Dermis blood vessel endothelial cell (primary cell): ENCODE measurements at regions not wholly inside any gene's neighbourhood (a gene's known extent, or its start where the extent isn't known, plus 50 kb on each side); places are given as distances from the start of the nearest gene placed in this dataset.

Experiments used
- DNase-seq: peaks from one replicate; pipeline ENCODE4 v3.0.0; 2010

- DNase-seq = peak; percentile 46
These were observed 173.1 kb downstream of the ICOS start for GRCh38 chr2:204109681-204110080.

DNA sequence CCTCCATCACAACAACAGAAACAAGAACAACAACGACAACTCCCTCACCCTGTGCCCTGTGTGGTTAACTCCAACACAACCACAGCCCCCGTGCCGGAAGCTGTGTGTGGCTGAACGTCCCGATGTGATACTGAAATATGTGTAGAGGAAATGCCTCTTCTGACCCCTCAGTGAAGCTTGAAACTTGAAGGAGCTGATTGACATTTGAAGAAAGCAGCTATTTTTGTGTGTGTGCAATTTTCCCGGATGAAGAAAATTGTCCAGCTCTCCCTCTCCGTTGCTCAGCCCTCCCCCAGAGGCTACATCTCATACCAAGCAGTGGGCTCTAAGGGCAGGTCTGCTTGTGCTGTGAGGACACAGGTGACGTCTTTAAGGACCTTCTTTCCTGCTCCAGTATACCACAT is 173.8 kb downstream of the ICOS start:
- peak; percentile 90 for DNase-seq

DNA sequence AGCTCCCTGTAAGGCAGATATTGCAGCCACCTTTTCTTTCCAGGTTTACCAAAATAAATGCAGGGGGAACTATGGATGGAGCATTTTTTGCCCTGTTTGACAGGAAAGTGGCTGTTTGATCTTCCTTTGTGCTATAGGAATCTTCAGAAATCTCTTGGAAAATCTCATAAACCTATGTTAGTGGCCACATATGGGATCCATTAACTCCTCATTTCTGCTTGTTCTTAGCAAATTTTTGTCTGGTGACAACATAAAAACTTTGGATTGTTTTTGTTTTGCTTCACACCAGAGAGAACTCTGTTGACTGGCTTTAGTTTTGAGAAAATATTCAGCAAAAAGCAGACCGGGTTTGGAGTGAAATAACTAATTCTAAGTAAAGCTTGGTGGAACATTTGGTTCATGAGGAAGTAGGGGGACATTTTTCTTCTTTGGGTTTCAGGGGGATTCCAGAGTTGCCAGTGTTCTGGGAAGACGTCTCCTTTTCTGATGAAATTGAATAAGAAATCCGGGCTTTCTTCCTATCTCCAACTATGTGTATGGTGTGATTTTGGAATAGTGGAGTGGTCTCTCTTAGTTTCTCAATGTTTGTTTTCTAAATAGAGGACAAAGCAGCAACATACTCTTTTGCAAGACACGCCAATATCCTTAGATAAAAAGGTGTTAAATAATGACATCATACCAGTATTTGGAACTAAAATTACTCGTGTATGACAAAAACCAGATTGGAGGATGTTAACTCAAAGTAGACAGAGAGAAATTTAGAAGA is 174.4 kb downstream of the ICOS start:
- peak; percentile 4 for DNase-seq

DNA sequence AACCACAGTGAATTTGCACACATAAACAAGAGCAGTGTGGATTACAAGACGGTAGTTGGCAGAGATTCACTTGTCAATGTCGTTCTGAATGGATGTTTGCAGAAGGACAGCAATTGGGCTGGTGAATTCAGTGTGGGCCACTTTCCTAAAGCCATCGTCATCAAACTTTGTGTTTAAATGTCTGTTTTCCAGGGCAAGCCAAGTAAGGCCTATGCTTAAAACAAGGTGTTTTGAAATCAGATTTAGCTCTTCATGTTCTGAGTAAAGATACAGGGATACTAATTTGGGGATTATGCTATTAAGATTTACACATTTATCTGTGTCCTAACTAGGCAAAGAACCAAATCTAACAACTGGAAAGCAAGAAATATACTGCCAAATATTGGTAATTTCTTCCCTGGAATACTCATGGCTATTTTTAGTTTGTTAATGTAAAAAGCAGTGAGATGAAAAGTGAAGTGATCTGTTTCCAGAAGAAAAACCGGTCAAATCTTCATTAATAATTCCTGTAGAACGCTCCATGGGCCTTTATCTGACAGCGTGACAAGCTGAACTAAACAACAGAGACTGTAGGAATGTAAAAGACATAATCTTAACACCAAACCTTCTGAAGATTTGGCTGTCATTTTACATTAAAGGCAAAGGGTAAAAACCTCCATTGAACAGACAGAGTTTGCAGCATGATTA is 175.7 kb downstream of the ICOS start:
- no peak for DNase-seq

DNA sequence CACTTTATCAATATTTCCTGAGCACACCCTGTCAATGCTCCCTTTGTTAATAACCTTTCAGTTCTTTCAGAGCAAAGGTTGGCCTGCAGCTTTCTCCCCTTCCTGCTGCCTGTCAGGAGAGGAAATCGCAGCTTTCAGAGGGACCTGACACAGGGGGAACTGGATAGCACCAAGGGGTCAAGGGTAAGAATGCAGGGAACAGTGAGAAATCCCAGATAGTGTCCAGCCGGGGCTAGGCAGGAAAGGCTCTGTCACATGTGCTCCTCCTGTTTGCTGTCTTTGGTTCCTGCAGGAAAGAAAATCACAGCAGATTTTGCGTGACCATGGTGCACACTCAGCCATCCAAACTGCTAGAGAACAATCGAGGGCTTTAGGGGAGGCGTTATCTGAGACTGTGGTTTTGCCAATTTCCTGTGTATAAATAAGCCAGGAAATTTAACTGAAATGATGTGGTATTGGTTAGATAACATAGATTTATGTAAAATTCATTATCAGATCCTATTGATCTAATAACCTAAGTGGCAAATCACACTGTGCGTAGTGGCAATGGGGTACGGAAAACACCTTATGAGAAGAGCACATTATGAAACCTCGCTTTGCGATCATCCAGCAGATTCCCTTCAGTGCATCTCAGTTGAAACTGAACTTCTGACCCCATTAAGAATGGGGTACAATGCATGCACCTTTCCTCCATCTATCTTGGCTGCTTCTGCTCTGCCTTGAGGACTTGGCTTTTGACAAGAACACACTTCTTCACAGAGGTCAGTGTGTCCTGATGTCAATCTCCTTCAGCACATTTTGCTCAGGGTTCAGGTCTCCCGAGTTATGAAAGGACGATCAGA is 178.0 kb downstream of the ICOS start:
- peak; percentile 98 for DNase-seq

DNA sequence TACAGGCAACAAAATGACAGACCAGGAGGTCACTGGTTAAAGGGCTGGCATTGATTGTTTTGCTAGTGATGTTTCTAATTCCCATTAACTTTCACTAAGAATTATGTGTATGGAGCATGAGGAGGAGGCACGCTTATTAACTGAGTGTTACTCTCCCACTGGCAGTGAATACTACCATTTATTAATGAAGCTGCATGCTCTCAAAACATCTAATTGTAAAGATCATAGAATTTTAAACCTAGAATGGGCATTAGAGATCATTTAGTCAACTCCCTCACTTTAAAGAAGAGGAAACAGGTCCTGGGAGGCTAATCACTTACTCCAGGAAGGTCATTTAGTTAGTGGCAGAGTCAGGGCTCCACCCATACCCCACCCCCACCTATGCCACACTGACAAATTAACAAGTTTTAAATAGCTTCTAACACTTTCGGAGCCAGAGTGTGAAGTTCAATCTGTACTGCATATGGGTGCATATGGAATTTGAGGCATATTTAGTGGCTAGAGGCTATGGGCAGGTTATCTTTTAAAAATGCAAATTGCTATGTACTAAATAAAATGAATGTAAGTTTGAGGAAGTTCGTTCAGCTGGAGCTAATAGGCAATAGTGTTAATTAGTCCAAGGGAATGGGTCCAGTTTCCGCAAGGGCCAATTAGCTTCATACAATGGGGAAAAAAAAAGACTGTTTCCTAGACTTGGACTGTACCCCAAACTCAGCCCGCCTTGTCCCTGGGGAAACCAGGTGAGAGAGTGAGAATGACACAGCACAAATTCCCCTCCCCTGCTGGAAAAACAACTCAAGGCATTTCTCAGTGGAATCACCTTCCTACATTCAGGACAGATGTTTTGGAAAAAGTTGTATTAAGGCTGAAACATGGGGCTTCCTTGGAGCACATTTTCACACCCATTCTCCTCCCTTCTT is 178.8 kb downstream of the ICOS start:
- peak; percentile 23 for DNase-seq

DNA sequence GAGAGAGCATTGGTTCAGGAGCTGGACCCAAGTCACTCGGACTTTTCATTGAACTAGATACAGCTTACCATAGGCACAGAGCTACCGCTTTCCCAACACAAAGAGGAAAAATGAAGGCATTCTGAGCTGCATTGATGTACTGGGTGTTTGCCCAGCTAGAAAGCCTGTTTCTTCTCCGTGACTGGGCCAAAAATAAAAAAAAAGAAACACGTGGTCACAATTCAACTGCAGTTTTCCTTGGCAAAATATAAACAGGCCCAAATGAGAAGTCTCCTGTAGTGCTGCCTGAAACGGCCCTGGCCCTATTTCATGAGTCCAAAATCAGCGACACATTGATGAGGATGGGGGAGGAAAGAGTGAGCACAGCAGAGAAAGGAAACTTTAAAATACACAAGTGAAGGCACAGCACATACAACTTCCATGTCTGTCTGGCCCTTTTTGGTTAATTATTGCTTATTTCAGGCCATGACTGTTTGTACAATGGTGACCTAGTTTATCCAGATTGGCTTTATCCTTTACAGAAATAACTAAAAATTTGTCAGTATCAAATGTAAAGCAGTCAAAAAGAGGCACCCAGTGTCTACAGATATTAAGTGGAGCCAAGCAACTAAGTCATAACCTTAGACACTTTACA is 179.7 kb downstream of the ICOS start:
- peak; percentile 11 for DNase-seq

- no peak for DNase-seq
These were observed 185.9 kb downstream of the ICOS start for GRCh38 chr2:204122425-204122824.

DNA sequence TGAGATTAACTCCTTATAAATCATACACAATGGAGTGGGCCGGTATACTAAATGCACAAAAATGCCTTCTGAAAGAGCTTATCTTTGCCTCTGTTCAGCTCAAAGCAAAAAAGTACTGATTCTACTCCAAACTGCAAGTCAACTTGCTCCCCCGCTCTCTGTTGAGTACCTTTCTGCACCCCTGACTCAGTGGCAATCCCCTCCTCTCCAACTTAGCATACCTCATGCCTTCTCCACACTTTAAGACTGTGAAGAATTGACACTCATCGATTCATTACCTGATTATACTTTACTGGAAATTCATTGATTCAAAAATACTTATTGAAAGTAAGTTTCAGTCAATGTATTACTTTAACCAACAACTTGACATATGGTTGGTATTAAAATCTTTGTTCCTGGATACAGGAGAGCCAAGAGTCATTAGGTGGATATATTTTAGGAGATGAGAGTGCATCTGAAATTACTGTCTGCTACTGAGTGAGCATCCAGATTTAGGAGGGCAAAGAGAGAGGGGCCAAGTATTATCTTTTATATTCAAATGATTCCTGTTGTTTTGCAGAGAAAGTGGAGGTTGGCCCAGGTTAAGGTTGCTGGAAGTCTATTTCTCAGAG is 187.7 kb downstream of the ICOS start:
- DNase-seq = no peak

GRCh38 chr2:204126705-204127104 is 190.1 kb downstream of the ICOS start:
- no peak for DNase-seq

GRCh38 chr2:204127238-204127637 is 190.7 kb downstream of the ICOS start:
- peak; percentile 46 for DNase-seq

- no peak for DNase-seq
These were observed 193.2 kb downstream of the ICOS start for GRCh38 chr2:204129591-204130294.

GRCh38 chr2:204131621-204132020 is 195.1 kb downstream of the ICOS start:
- no peak for DNase-seq

DNA sequence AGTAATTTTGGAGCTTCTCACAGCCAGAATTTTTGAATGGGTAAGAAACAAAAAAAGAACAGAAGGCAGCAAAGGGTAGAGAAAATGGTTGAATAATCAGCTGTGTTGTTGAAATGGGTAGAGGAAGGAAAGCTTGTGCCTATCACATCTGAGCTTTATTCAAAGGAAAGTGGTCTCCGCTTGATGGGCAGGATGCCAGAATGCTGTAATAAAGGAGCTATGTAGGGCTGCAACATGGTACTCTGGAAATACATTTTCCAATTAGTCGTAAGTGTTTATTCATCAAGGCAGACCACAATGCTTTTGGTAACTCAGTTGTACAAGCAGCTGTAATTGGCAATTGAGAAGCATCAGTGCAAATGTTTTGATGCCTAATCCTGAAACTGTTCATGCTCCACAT is 196.9 kb downstream of the ICOS start:
- DNase-seq = no peak

GRCh38 chr2:204134421-204134820 is 197.9 kb downstream of the ICOS start:
- DNase-seq = no peak

DNA sequence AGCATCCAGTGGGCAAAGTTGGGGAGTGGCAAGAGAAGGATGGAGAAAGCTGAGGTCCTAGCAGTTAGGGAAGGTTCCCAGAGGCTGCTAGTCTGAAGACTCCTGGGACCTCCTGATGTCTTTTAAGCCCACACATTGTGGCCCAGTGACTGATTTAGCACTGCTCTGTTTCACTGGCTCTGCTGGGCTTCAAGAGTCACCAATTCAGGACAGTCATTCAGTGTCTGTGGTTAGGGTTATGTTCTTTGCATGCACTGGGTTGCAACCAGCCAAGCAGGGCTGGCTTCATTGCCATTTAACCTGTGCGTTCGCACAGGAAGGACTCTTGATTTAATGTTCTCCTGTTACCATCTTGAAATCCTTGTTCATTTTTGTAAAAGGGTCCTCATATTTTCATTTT is 199.2 kb downstream of the ICOS start:
- DNase-seq = no peak

GRCh38 chr2:204138206-204138605 is 201.6 kb downstream of the ICOS start:
- no peak for DNase-seq

GRCh38 chr2:204140246-204140645 is 203.7 kb downstream of the ICOS start:
- DNase-seq = no peak

DNA sequence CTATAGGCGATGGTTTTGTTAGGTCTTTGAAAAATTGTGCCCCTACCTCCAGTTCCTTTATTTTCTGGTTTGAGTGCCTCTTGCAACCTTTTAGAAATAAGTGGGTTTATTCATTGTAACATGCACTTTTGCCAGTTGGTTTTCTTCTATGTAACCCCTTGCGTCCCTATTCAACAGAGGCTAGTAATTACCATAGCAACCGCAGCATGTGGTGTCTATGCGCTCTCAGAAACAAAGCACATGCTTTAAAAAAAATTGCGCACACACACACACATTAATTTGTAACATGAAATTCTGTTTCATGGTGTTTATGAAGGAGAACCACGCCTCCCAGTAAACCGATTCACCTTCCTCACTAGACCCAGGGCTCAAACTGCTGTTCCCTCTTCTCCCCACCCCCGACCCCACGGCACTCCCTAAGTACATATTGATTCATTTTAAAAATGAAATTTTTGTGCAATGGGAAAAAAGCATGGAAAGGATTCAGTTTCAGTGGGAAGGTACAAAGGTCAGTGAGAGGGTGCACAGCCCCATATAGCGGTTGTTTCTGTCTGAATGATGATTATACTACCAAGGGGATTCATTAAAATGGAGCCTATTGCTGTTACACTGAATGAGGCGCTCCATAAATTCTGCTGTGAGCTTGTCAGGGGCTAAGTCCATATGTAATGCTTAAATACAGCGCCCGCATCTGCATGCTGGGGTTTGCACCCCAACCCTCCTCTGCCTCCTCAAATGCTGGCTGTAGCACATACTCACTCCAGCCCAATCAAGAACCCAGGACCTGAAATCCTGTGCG is 206.9 kb downstream of the ICOS start:
- DNase-seq = no peak

- DNase-seq = no peak
These were observed 207.9 kb downstream of the ICOS start for GRCh38 chr2:204144492-204144891.
